ENCODE measurements at regions not wholly inside any gene's neighbourhood (a gene's known extent, or its start where the extent isn't known, plus 50 kb on each side); places are given as distances from the start of the nearest gene placed in this dataset.

DNA sequence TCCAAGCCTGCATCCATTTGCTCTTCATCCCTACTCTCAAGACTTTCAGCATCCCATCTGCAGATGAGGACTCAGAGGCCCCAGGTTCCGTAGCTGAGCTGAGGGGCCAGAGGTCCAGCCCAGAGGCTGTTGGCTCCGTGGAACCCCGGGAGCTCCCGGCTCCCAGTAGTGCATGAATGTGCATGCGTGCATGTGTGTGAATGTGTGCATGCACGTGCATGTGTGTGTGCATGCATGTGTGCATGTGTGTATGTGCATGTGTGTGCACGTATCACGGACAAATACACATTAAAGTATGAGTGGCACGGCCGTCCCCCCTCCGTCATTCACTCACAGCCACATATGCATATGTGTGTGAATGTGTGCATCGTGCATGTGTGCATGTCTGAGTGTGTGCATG lies 149.9 kb downstream of the KIF26A start (continued):
- TF ChIP-seq ZNF778 (CRISPR knock-in tag; IDR thresholded peaks at IDR 0.05) (no peak), ETV1 (tag; conservative IDR thresholded peaks at IDR 0.05; ENCODE audit: low read depth) (no peak), CCAR2 (IDR thresholded peaks at IDR 0.05; ENCODE audit: low read depth, low read length) (no peak), ZNF79 (CRISPR knock-in tag; IDR thresholded peaks at IDR 0.05; ENCODE audit: low read depth) (no peak)

DNA sequence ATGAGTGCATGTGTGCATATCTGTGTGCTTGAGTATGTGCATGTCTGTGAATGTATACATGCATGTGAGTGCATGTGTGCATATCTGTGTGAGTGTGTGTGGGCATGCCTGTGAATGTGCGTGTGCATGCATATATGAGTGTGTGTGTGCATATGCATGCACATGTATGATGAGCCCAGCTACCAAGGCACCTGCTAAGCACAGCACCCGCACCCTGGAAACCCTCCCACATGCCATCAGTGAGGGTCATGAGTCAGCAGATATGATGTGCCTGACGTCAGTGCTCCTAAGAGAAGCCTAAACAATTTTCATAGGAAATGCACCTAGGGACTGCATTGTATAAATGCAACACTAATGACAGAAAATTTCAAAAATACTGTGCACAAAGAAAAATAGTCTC lies 151.1 kb downstream of the KIF26A start:
- H3K9me1 ChIP-seq (ENCODE audit: control insufficient read depth, insufficient read depth, low read length): no peaks in the 10 kb centered on the region
- no peaks in the 10 kb centered on the region for H3K36me3 ChIP-seq (ENCODE audit: control insufficient read depth, insufficient read depth, low read length)
- intact Hi-C loops (cut with micrococcal nuclease): no loop called here
- H2AFZ ChIP-seq (ENCODE audit: low read depth, low read length): no peak overlapping the region
- no TSS peak for BruUV-seq (replicated peaks)
- ChIA-PET POLR2A (no interaction called here), CTCF (ENCODE audit: low intra/inter-chr PET ratio) (no interaction called here)
- ATAC-seq: no peak
- no peaks in the 10 kb centered on the region for H4K20me1 ChIP-seq (replicated peaks; ENCODE audit: control insufficient read depth, insufficient read depth, low read length)
- H3K27ac ChIP-seq (ENCODE audit: extremely low read depth, low read depth, low read length): no peak overlapping the region
- no peak for DNase-seq (ENCODE audit: extremely low read depth in 1 of 4, low spot score in 3 of 4)
- H3K4me1 ChIP-seq (replicated peaks in 1 of 2; ENCODE audit: control insufficient read depth in 2 of 2, insufficient read depth in 2 of 2, low read length in 2 of 2): no peaks in the 10 kb centered on the region
- H3K27me3 ChIP-seq (ENCODE audit: control insufficient read depth in 2 of 2, insufficient read depth in 2 of 2, low read length in 2 of 2): no peaks in the 10 kb centered on the region
- H3K4me3 ChIP-seq: no peak overlapping the region
- no peaks in the 10 kb centered on the region for H3K79me2 ChIP-seq (ENCODE audit: control insufficient read depth, insufficient read depth, low read length)
- H3K4me2 ChIP-seq (ENCODE audit: insufficient read depth, low read length): no peak overlapping the region
- WGBS (ENCODE audit: insufficient coverage, low coverage, missing lambda C conversion rate): 0% methylated on average over 3 of the region's 3 CpGs
- no peak overlapping the region for H3K9ac ChIP-seq (ENCODE audit: insufficient read depth in 1 of 2, low read depth in 2 of 2, low read length in 2 of 2)
- FAIRE-seq: no peak
- H3K9me3 ChIP-seq (replicated peaks; ENCODE audit: control insufficient read depth, insufficient read depth, low read depth, low read length): no peaks in the 10 kb centered on the region; the same call in 1 of the 2 replicates
- in situ Hi-C loops (cut with MboI): no loop called here
- TF ChIP-seq SAFB (IDR thresholded peaks at IDR 0.05; ENCODE audit: borderline replicate concordance, low read depth, low read length) (no peak), RCOR1 (IDR thresholded peaks at IDR 0.05; ENCODE audit: borderline replicate concordance in 1 of 2, low read depth in 2 of 2, low read length in 2 of 2) (no peak), IFI16 (CRISPR knock-in tag; IDR thresholded peaks at IDR 0.05) (no peak), HDAC6 (IDR thresholded peaks at IDR 0.05; ENCODE audit: low read depth, low read length) (no peak), HMGN3 (IDR thresholded peaks at IDR 0.05; ENCODE audit: borderline replicate concordance, extremely low read depth, insufficient read length, low read depth, low read length) (no peak), TCF3 (CRISPR knock-in tag; IDR thresholded peaks at IDR 0.05) (no peak), PTTG1 (tag; IDR thresholded peaks at IDR 0.05; ENCODE audit: low read depth) (no peak), ZBTB7A (IDR thresholded peaks at IDR 0.05; ENCODE audit: borderline replicate concordance, control insufficient read depth, low read depth, low read length) (no peak)
- TF ChIP-seq, protein P1, sequence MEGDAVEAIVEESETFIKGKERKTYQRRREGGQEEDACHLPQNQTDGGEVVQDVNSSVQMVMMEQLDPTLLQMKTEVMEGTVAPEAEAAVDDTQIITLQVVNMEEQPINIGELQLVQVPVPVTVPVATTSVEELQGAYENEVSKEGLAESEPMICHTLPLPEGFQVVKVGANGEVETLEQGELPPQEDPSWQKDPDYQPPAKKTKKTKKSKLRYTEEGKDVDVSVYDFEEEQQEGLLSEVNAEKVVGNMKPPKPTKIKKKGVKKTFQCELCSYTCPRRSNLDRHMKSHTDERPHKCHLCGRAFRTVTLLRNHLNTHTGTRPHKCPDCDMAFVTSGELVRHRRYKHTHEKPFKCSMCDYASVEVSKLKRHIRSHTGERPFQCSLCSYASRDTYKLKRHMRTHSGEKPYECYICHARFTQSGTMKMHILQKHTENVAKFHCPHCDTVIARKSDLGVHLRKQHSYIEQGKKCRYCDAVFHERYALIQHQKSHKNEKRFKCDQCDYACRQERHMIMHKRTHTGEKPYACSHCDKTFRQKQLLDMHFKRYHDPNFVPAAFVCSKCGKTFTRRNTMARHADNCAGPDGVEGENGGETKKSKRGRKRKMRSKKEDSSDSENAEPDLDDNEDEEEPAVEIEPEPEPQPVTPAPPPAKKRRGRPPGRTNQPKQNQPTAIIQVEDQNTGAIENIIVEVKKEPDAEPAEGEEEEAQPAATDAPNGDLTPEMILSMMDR (IDR thresholded peaks at IDR 0.05 in 2 of 3, conservative IDR thresholded peaks at IDR 0.05 in 1 of 3; ENCODE audit: insufficient read depth in 2 of 3, low read depth in 1 of 3, low read length in 3 of 3): no peak
- TF ChIP-seq, protein P2, sequence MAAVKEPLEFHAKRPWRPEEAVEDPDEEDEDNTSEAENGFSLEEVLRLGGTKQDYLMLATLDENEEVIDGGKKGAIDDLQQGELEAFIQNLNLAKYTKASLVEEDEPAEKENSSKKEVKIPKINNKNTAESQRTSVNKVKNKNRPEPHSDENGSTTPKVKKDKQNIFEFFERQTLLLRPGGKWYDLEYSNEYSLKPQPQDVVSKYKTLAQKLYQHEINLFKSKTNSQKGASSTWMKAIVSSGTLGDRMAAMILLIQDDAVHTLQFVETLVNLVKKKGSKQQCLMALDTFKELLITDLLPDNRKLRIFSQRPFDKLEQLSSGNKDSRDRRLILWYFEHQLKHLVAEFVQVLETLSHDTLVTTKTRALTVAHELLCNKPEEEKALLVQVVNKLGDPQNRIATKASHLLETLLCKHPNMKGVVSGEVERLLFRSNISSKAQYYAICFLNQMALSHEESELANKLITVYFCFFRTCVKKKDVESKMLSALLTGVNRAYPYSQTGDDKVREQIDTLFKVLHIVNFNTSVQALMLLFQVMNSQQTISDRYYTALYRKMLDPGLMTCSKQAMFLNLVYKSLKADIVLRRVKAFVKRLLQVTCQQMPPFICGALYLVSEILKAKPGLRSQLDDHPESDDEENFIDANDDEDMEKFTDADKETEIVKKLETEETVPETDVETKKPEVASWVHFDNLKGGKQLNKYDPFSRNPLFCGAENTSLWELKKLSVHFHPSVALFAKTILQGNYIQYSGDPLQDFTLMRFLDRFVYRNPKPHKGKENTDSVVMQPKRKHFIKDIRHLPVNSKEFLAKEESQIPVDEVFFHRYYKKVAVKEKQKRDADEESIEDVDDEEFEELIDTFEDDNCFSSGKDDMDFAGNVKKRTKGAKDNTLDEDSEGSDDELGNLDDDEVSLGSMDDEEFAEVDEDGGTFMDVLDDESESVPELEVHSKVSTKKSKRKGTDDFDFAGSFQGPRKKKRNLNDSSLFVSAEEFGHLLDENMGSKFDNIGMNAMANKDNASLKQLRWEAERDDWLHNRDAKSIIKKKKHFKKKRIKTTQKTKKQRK (IDR thresholded peaks at IDR 0.05; ENCODE audit: borderline replicate concordance, low read depth, low read length): no peak
- TF ChIP-seq, protein P3, sequence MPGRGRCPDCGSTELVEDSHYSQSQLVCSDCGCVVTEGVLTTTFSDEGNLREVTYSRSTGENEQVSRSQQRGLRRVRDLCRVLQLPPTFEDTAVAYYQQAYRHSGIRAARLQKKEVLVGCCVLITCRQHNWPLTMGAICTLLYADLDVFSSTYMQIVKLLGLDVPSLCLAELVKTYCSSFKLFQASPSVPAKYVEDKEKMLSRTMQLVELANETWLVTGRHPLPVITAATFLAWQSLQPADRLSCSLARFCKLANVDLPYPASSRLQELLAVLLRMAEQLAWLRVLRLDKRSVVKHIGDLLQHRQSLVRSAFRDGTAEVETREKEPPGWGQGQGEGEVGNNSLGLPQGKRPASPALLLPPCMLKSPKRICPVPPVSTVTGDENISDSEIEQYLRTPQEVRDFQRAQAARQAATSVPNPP (IDR thresholded peaks at IDR 0.05; ENCODE audit: borderline replicate concordance, insufficient read depth, insufficient read length): no peak

Measured in K562 (cell line).